ENCODE measurements at regions not wholly inside any gene's neighbourhood (a gene's known extent, or its start where the extent isn't known, plus 50 kb on each side); places are given as distances from the start of the nearest gene placed in this dataset.
"Not testable (repeated sequence)": the region's sequence is repeated elsewhere in the genome, so short reads cannot be mapped to it uniquely, and the experiment has no call there.

DNA sequence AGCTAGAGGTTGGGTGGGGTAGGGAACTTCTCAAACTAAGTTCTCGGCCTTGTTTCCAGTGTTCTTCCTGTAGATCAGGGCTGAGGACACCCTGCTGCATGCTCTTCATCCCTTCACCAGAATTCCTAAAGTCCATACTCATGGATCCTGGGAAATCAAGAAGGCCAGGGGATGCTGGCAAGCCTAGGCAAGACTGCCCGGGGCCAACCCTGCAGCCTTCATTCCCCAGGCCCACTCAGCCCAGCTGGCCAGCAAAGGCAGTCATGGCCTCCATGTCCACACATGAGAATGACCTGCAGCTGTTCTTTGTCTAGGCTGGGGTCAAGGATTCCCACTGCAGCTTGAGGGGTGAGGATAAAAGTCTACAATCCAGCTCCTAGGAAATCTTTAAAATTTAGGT lies 109.3 kb upstream of the ETV6 start:
- no peak overlapping the region for H3K4me3 ChIP-seq
- DNase-seq (no peak), ATAC-seq (no peak)
- TF ChIP-seq, protein P1, sequence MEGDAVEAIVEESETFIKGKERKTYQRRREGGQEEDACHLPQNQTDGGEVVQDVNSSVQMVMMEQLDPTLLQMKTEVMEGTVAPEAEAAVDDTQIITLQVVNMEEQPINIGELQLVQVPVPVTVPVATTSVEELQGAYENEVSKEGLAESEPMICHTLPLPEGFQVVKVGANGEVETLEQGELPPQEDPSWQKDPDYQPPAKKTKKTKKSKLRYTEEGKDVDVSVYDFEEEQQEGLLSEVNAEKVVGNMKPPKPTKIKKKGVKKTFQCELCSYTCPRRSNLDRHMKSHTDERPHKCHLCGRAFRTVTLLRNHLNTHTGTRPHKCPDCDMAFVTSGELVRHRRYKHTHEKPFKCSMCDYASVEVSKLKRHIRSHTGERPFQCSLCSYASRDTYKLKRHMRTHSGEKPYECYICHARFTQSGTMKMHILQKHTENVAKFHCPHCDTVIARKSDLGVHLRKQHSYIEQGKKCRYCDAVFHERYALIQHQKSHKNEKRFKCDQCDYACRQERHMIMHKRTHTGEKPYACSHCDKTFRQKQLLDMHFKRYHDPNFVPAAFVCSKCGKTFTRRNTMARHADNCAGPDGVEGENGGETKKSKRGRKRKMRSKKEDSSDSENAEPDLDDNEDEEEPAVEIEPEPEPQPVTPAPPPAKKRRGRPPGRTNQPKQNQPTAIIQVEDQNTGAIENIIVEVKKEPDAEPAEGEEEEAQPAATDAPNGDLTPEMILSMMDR (IDR thresholded peaks at IDR 0.05) = no peak
- H3K27me3 ChIP-seq = no peaks in the 10 kb centered on the region
- H3K27ac ChIP-seq = no peak overlapping the region
- intact Hi-C loops (cut with DNase I) = no loop called here
- H3K9me3 ChIP-seq = no peaks in the 10 kb centered on the region
- peaks cover 3% of the 10 kb centered on the region for H3K4me1 ChIP-seq
- no peaks in the 10 kb centered on the region for H3K36me3 ChIP-seq

DNA sequence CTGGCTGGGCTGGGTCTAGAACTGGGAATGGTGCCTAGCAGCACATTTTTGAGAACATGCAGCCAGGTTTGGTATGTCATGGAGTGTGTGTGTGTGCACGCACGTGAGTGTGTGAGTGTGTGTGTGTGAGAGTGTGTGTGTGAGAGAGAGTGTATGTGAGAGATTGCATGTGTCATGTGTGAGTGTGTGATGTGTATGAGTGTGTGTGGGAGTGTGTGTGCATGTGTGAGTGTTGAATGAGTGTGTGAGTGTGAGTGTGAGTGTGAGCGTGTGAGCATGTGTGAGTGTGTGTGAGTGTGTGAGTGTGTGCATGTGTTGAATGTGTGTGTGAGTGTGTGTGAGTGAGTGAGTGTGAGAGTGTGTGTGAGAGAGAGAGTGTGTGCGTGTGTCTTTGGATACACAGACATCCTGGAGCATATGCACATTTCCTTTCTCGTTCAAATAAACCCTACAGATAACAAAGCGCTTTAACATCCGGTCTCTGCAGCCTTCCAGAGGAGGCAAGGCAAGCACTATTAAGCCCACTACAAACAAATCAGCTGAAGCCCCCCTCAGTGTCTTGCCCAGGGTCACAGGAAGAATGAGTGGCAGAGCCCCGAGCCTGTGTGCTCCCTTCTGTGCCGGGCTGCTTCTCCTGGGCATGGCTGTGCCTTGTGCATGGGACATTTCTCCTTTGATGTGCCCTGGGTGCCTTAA lies 108.7 kb upstream of the ETV6 start:
- Histone ChIP-seq H3K27ac (no peak overlapping the region), H3K4me1 (peaks cover 6% of the 10 kb centered on the region), H3K27me3 (no peaks in the 10 kb centered on the region), H3K36me3 (no peaks in the 10 kb centered on the region), H3K4me3 (no peak overlapping the region), H3K9me3 (no peaks in the 10 kb centered on the region)
- ATAC-seq (no peak), DNase-seq (no peak)
- TF ChIP-seq, protein P1 (IDR thresholded peaks at IDR 0.05) = no peak
- intact Hi-C loops (cut with DNase I) = no loop called here

DNA sequence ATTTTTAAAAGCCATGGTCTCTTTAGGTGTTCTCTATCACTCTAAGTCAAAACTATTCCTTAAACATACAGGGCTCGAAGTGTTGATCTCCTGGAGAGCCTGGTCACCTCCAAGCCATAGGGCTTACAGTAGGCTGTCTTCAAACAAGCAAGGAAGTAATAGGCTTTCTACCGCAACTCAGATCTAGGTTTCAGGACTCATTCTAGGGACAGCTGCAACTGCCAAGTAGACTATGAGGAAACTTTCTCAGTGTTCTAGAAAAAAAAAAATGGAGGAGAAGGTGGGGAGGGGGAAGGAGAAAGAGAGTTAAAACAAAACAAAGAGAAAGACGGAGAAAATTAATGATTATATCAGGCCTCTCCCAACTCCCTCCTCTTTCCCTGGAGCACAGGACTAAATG lies 106.9 kb upstream of the ETV6 start:
- Histone ChIP-seq H3K27me3 (no peaks in the 10 kb centered on the region), H3K4me3 (no peak overlapping the region), H3K9me3 (no peaks in the 10 kb centered on the region), H3K27ac (no peak overlapping the region), H3K36me3 (no peaks in the 10 kb centered on the region), H3K4me1 (peaks cover 6% of the 10 kb centered on the region)
- TF ChIP-seq, protein P1 (IDR thresholded peaks at IDR 0.05) = no peak
- intact Hi-C loops (cut with DNase I) = no loop called here
- no peak for DNase-seq
- no peak for ATAC-seq

DNA sequence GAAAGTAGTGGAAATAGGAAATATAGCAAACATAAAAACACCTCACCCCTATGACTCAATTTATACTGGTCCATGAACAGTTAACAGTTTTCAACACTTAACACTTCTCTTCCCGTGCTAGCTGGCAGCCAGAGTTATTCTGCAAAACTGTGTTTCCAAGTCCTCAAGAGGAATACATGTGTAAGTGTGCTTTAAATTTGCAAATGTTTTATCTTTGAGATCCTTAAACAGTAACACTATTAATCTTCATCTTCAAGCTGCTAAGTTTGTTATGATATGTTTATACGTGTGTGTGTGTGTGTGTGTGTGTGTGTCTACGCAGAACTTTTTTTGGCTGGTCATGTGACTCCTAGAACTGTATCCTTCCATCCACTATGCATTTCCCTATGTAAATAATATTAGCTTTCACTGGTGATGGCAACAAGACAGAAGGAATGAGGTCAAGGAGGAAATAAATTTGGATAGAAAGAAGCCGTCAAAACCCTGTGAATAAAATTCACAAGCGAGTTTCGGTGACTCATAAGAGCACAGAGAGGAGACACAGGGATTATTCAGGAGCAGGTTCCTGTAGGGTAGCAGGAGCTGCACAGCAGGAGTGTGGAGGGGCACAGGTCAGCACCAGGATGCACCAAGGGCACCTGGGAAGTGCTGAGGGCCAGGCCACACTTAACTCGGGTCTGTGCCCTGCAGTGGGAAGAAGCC lies 105.9 kb upstream of the ETV6 start:
- Histone ChIP-seq H3K9me3 (no peaks in the 10 kb centered on the region), H3K4me3 (no peak overlapping the region), H3K27me3 (no peaks in the 10 kb centered on the region), H3K36me3 (no peaks in the 10 kb centered on the region), H3K4me1 (peaks cover 6% of the 10 kb centered on the region), H3K27ac (no peak overlapping the region)
- ATAC-seq (no peak), DNase-seq (no peak)
- TF ChIP-seq, protein P1 (IDR thresholded peaks at IDR 0.05) = no peak
- intact Hi-C loops (cut with DNase I) = no loop called here

DNA sequence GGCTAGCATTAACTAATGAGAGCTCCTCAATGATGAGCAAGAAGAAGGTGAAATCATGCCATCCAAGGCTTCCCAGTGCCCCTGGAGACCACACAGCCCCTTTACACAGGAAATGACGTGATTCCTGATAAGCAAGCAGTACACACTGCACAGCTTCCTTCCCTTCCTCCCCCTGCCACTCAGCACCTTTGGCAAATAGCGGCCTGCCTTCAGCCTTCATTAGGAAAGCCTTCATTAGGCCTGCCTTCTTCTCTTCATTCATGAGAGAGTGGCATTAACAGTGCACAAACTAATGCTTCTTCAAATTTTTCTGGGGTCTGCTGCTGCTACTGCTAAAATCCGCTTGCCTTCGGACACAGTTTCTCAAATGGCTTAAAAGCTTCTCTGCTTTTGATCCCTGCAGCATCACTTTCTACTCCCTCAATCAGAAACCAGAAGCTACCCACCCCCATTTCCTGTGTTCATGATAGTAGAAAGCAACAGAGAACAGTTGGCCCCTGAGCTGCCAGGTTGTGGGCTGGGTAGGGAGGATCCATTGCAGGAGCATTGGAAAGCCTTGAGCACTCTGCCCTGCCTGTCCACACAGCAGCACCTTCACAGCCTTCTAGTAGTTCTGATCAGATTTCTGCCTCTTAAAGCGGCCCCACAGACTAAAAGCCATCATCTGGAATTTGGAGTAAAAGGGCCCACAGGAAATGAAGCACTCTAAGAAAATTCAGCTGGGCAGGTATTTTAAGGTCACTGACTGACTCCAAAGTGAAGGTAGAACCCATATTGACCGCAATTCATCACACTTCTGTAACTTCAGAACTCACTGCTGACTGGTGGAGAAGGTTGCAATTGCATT lies 103.8 kb upstream of the ETV6 start:
- Histone ChIP-seq H3K27me3 (no peaks in the 10 kb centered on the region), H3K27ac (peak overlapping the region; percentile 24), H3K9me3 (no peaks in the 10 kb centered on the region), H3K36me3 (no peaks in the 10 kb centered on the region), H3K4me3 (no peak overlapping the region), H3K4me1 (peaks cover 6% of the 10 kb centered on the region)
- TF ChIP-seq, protein P1 (IDR thresholded peaks at IDR 0.05) = no peak
- DNase-seq (no peak), ATAC-seq (peak; percentile 32)
- intact Hi-C loops (cut with DNase I) = no loop called here

DNA sequence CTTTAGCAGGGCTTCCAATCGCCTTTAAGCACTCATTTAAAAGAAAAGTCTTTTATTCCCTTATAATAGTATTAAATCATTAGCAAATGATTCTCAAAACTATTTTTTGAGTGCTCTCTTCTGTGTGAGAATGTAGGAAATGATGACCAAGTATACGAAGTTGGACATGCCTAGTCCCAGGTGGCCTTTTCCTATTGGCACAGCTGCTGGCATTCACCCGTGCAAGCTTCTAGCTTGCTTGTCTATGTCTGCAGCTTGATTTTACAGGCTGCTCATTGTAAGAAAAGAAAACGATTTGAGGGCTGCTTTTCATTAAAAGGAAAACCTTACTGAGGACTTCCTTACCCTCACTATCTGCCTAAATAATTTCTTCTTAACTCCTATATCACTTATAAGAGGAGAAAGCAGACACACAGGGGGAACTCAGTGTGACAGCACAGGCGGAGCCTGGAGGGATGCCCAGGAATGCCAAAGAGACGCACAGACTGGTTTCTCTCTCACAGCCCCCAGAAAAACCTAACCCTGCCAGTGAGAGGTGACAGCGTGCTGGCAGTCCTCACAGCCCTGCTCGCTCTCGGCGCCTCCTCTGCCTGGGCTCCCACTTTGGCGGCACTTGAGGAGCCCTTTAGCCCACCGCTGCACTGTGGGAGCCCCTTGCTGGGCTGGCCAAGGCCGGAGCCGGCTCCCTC lies 102.7 kb upstream of the ETV6 start:
- H3K27ac ChIP-seq; DNase-seq; H3K4me3 ChIP-seq; H3K4me1 ChIP-seq; H3K9me3 ChIP-seq; intact Hi-C loops (cut with DNase I); ATAC-seq; H3K27me3 ChIP-seq; H3K36me3 ChIP-seq: not testable (repeated sequence)

DNA sequence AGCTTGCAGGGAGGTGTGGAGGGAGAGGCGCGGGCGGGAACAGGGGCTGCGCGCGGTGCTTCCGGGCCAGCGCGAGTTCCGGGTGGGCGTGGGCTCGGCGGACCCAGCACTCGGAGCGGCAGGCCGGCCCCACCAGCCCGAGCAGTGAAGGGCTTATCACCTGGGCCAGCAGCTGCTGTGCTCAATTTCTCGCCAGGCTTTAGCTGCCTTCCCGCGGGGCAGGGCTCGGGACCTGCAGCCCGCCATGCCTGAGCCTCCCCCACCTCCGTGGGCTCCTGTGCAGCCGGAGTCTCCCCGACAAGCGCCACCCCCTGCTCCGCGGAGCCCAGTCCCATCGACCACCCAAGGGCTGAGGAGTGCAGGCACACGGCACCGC lies 102.2 kb upstream of the ETV6 start:
- H3K27me3 ChIP-seq; H3K36me3 ChIP-seq; DNase-seq; H3K9me3 ChIP-seq; ATAC-seq; intact Hi-C loops (cut with DNase I); H3K4me1 ChIP-seq; H3K4me3 ChIP-seq; H3K27ac ChIP-seq: not testable (repeated sequence)
